ENCODE measurements at regions not wholly inside any gene's neighbourhood (a gene's known extent, or its start where the extent isn't known, plus 50 kb on each side); places are given as distances from the start of the nearest gene placed in this dataset.

DNA sequence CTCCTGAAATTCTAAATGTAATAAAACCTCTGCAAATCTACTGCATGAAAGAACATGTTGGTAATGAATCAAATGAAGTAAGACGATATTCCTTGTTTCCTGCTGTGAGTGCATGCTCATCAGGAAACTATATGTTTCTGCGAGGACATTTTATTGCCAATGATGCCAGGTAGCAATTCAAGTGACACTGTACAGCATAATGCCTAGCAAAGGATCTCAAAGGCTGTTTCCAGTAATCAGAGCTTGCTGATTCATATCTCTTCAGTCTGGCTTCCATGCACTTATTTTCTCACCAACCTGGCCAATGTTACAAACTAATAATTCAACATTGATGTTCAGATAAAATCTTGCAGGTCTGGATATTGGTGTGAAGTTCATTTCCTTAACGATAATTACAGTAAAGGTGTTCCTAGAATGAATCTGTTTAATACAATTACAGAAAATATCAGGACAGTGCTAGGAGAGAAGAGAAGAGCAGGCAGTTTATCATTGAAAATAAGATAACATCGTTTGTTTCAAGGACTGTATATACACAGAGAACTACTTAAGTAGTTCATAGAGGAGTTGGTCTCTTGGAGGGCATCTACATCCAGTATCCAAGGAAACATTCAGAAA, 568.5 kb upstream of the SOX11 start:
- H3K27ac ChIP-seq = no peak overlapping the region
- no peaks in the 10 kb centered on the region for H3K27me3 ChIP-seq
- H3K36me3 ChIP-seq = no peaks in the 10 kb centered on the region
- DNase-seq = no peak
- no peak for TF ChIP-seq CTCF (IDR thresholded peaks at IDR 0.05)
- TF ChIP-seq POLR2A (IDR thresholded peaks at IDR 0.05) = no peak
- WGBS, 2 donors = 72 to 77% methylated on average over 4 of the region's 4 CpGs
- no peaks in the 10 kb centered on the region for H3K9me3 ChIP-seq
- H3K4me1 ChIP-seq = no peaks in the 10 kb centered on the region
- no peak overlapping the region for H3K4me3 ChIP-seq (replicated peaks in 1 of 3)
- intact Hi-C loops (cut with DNase I) = no loop called here

DNA sequence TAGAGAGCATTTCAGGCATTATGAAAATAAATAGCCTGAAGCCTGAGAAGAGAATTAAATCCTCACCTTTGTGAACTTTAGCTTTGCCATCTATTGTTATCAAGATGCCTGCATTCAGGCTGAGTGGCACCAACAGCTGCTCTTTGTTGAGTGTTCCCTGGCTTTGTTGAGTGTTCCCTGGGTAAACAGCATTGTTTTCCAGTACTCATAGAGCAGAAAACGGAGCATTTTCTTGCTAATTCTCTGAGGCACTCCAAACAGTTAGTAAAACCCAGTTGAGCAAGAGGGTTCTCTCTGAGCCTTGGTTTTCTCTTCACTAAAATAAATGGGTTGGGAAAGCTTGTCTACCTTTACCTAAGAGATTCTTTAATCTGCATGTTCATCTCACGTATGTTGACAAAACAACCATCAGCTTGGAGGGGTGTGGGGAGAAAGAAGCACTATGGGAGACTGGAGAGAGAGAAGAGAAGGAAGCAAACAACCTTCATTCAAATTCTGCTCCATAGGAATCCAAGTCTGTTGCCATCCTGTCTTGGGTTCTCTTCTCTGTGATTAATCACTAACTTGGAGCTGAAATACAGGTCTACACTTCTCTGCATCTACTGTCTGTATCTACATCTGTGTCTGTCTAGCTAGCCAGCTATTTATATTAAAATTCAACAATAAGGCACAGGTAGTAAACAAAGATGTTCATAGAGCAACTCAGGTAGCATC, 567.0 kb upstream of the SOX11 start:
- no peaks in the 10 kb centered on the region for H3K27me3 ChIP-seq
- H3K9me3 ChIP-seq = no peaks in the 10 kb centered on the region
- no peaks in the 10 kb centered on the region for H3K36me3 ChIP-seq
- 66 to 74% methylated on average over 2 of the region's 2 CpGs for WGBS, 2 donors
- H3K4me1 ChIP-seq = no peaks in the 10 kb centered on the region
- no peak for DNase-seq
- no peak overlapping the region for H3K27ac ChIP-seq
- no peak for TF ChIP-seq POLR2A (IDR thresholded peaks at IDR 0.05)
- no peak overlapping the region for H3K4me3 ChIP-seq (replicated peaks in 1 of 3)
- intact Hi-C loops (cut with DNase I) = no loop called here

- 90 to 94% methylated on average over 5 of the region's 5 CpGs for WGBS, 2 donors
- Histone ChIP-seq H3K4me3 (replicated peaks in 1 of 3) (no peak overlapping the region), H3K27me3 (no peaks in the 10 kb centered on the region), H3K9me3 (no peaks in the 10 kb centered on the region), H3K27ac (no peak overlapping the region), H3K4me1 (no peaks in the 10 kb centered on the region), H3K36me3 (no peaks in the 10 kb centered on the region)
- TF ChIP-seq CTCF (IDR thresholded peaks at IDR 0.05) (no peak), POLR2A (IDR thresholded peaks at IDR 0.05) (no peak)
- intact Hi-C loops (cut with DNase I) = no loop called here
- DNase-seq = no peak
These were observed 559.9 kb upstream of the SOX11 start for GRCh38 chr2:5132281-5132680.

- TF ChIP-seq POLR2A (IDR thresholded peaks at IDR 0.05) (no peak), CTCF (IDR thresholded peaks at IDR 0.05) (no peak)
- no peak overlapping the region for H3K4me3 ChIP-seq (replicated peaks in 1 of 3)
- DNase-seq = no peak
- intact Hi-C loops (cut with DNase I) = no loop called here
- H3K9me3 ChIP-seq = no peaks in the 10 kb centered on the region
- H3K36me3 ChIP-seq = no peaks in the 10 kb centered on the region
- H3K4me1 ChIP-seq = no peaks in the 10 kb centered on the region
- WGBS, 2 donors = 70 to 74% methylated on average over 2 of the region's 2 CpGs
- H3K27me3 ChIP-seq = no peaks in the 10 kb centered on the region
- H3K27ac ChIP-seq = no peak overlapping the region
These were observed 551.8 kb upstream of the SOX11 start for GRCh38 chr2:5140347-5140746.

DNA sequence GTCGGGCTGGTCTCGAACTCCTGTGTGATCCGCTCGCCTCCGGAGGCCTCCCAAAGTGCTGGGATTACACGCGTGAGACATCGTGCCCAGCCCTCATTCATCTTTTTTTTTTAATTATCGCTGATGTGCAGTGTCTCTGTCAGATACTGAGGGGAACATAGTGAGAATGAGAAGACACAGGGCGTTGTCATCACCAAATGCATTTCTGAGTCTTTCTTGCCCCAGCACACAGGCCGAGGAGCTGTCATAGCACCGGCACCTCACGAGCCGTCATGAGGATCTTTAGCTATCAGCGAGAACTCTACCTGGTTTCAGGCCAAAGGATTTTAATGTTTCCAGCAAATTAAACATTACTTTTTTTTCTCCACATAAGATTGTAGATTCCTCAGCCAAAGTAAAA, 548.0 kb upstream of the SOX11 start:
- H3K36me3 ChIP-seq = no peaks in the 10 kb centered on the region
- no peaks in the 10 kb centered on the region for H3K27me3 ChIP-seq
- DNase-seq = no peak
- no peaks in the 10 kb centered on the region for H3K9me3 ChIP-seq
- H3K4me1 ChIP-seq = no peaks in the 10 kb centered on the region
- no peak overlapping the region for H3K27ac ChIP-seq
- TF ChIP-seq CTCF (IDR thresholded peaks at IDR 0.05) (no peak), POLR2A (IDR thresholded peaks at IDR 0.05) (no peak)
- H3K4me3 ChIP-seq (replicated peaks in 1 of 3) = no peak overlapping the region
- WGBS, 2 donors = 91 to 95% methylated on average over 15 of the region's 15 CpGs
- intact Hi-C loops (cut with DNase I) = no loop called here

Data from thyroid gland (tissue), 4 donors.